ENCODE measurements at regions not wholly inside any gene's neighbourhood (a gene's known extent, or its start where the extent isn't known, plus 50 kb on each side); places are given as distances from the start of the nearest gene placed in this dataset.

DNA sequence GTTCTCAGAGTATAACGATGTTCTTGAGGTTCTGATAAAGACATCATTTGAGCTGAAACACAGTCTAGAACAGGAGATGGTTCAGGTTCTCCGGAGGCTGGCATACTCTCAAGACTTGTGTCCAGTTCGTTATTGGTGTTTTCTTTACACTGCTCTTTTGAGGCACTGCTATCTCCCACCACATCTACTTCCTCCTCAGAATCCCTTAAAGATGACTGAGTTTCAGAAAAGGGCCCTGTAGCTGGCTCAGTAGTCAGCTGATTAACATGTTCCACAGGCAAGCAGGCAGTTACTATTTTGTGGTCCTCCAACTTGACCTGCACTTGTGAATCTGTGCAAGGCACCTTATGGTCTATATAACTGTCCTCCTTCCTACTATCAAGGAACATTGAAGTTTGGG is 50.2 kb downstream of the ZZZ3 start:
- peaks cover 49% of the 10 kb centered on the region for H3K36me3 Mint-ChIP-seq (ENCODE audit: low read depth)
- intact Hi-C loops (cut with micrococcal nuclease) = no loop called here

GRCh38 chr1:77631751-77632150 is 50.7 kb downstream of the ZZZ3 start:
- Mint-ChIP-seq H3K27me3 (no peaks in the 10 kb centered on the region), H3K27ac (no peak overlapping the region), H3K4me1 (peaks cover 5% of the 10 kb centered on the region), H3K4me3 (no peak overlapping the region), H3K36me3 (ENCODE audit: low read depth) (peaks cover 47% of the 10 kb centered on the region), H3K9me3 (no peaks in the 10 kb centered on the region)
- intact Hi-C loops (cut with micrococcal nuclease) = no loop called here
- DNase-seq = no peak

More for the DNA sequence above, 50.2 kb downstream of the ZZZ3 start:
- DNase-seq = no peak
- Mint-ChIP-seq H3K27me3 (no peaks in the 10 kb centered on the region), H3K4me3 (no peak overlapping the region), H3K4me1 (peaks cover 5% of the 10 kb centered on the region), H3K9me3 (no peaks in the 10 kb centered on the region), H3K27ac (no peak overlapping the region)

DNA sequence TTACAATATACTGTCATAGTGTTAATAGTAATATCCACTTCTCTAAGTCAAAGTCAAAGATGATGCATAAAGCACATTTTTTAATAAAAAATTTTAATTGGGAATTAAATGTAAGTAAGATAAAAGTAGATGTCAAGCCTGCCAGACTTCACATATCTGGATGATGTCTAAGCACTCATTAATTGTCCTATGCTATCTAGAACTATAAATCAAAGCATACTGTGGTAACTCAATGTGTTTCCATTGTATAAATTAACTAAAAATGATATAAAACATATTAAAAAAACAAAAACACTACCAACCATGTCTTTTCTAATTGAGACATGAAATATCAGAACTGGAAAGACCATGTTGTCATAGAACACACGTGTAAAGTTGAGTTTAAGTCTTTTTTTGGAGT is 51.2 kb downstream of the ZZZ3 start:
- Mint-ChIP-seq H3K36me3 (ENCODE audit: low read depth) (peaks cover 51% of the 10 kb centered on the region), H3K27ac (no peak overlapping the region), H3K4me3 (no peak overlapping the region), H3K9me3 (no peaks in the 10 kb centered on the region), H3K4me1 (peaks cover 5% of the 10 kb centered on the region), H3K27me3 (no peaks in the 10 kb centered on the region)
- no peak for DNase-seq
- intact Hi-C loops (cut with micrococcal nuclease) = no loop called here

DNA sequence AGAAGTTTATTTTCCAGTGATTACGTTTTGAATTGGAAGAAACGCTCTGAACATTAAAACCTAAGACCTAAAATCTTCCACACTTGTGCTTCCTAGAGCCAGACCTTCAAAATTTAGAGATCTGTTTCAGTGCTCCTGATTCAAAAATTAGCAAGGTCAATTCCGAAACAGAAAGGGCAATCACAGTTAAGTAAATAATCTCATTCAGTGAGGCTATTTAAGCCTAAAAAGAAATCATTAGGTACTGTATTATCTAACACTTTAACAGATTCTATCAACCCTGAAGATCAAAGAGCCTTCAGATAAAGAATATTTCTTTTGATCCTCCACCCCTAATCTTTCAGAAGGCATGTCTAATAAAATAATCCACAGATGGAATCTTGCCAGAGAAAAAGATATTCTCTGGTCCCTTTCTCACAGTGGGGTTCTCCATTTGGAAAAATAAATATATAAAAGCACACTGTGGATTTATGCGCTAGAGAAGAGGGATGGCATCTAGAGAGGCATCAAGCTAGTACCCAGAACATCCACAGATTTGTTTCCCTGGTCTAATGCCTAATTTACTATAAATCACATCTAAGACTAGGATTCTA is 54.4 kb downstream of the ZZZ3 start:
- Mint-ChIP-seq H3K9me3 (no peaks in the 10 kb centered on the region), H3K4me1 (peaks cover 10% of the 10 kb centered on the region), H3K27me3 (no peaks in the 10 kb centered on the region), H3K4me3 (no peak overlapping the region), H3K36me3 (ENCODE audit: low read depth) (peaks cover 54% of the 10 kb centered on the region), H3K27ac (no peak overlapping the region)
- no peak for DNase-seq
- intact Hi-C loops (cut with micrococcal nuclease) = no loop called here

GRCh38 chr1:77625250-77625649 is 57.2 kb downstream of the ZZZ3 start:
- no peaks in the 10 kb centered on the region for H3K9me3 Mint-ChIP-seq
- peaks cover 6% of the 10 kb centered on the region for H3K4me1 Mint-ChIP-seq
- intact Hi-C loops (cut with micrococcal nuclease) = no loop called here
- H3K27me3 Mint-ChIP-seq = no peaks in the 10 kb centered on the region
- no peak for DNase-seq
- no peak overlapping the region for H3K27ac Mint-ChIP-seq
- no peak overlapping the region for H3K4me3 Mint-ChIP-seq
- peaks cover 45% of the 10 kb centered on the region for H3K36me3 Mint-ChIP-seq (ENCODE audit: low read depth)

GRCh38 chr1:77624102-77624501 is 58.4 kb downstream of the ZZZ3 start:
- Mint-ChIP-seq H3K4me3 (no peak overlapping the region), H3K9me3 (no peaks in the 10 kb centered on the region), H3K27me3 (no peaks in the 10 kb centered on the region), H3K4me1 (peaks cover 7% of the 10 kb centered on the region), H3K36me3 (ENCODE audit: low read depth) (peaks cover 46% of the 10 kb centered on the region), H3K27ac (no peak overlapping the region)
- no peak for DNase-seq
- intact Hi-C loops (cut with micrococcal nuclease) = no loop called here

DNA sequence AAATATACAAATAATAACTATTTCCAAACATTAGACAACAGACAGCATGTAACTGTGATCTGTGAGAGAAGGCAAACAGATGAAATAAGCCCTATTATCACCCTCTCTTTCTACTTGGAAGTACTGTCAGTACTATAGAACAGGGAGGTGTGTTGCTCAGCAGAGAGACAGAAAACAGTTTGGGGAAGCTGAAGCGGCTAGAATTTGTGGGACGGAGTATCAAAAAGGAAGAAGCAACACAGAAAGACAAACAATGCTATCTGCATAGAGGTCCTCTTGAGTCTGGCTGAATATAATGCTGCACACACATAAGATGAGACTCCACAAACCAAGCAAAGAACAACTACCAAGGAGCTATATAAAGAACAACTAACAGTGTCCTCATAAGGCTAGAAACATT is 59.4 kb downstream of the ZZZ3 start:
- no peak for DNase-seq
- Mint-ChIP-seq H3K27me3 (no peaks in the 10 kb centered on the region), H3K9me3 (no peaks in the 10 kb centered on the region), H3K4me3 (no peak overlapping the region), H3K4me1 (peaks cover 7% of the 10 kb centered on the region), H3K27ac (no peak overlapping the region), H3K36me3 (ENCODE audit: low read depth) (peaks cover 46% of the 10 kb centered on the region)
- intact Hi-C loops (cut with micrococcal nuclease) = no loop called here

- no peaks in the 10 kb centered on the region for H3K27me3 Mint-ChIP-seq
- intact Hi-C loops (cut with micrococcal nuclease) = no loop called here
- no peak for DNase-seq
- H3K4me1 Mint-ChIP-seq = peaks cover 5% of the 10 kb centered on the region
- H3K4me3 Mint-ChIP-seq = no peak overlapping the region
- no peaks in the 10 kb centered on the region for H3K9me3 Mint-ChIP-seq
- peaks cover 41% of the 10 kb centered on the region for H3K36me3 Mint-ChIP-seq (ENCODE audit: low read depth)
- no peak overlapping the region for H3K27ac Mint-ChIP-seq
Measured at GRCh38 chr1:77620273-77620672, 62.2 kb downstream of the ZZZ3 start.

GRCh38 chr1:77614037-77614436 is 68.4 kb downstream of the ZZZ3 start:
- H3K36me3 Mint-ChIP-seq (ENCODE audit: low read depth) = peaks cover 45% of the 10 kb centered on the region
- H3K4me1 Mint-ChIP-seq = peaks cover 3% of the 10 kb centered on the region
- no peak overlapping the region for H3K4me3 Mint-ChIP-seq
- no peak overlapping the region for H3K27ac Mint-ChIP-seq
- peaks cover 24% of the 10 kb centered on the region for H3K9me3 Mint-ChIP-seq
- intact Hi-C loops (cut with micrococcal nuclease) = no loop called here
- no peak for DNase-seq
- H3K27me3 Mint-ChIP-seq = no peaks in the 10 kb centered on the region

Data from activated CD4-positive, alpha-beta T cell treated with anti-CD3 and anti-CD28 coated beads, Interleukin-2, amount 10 ng/mL, durations not matched to agents 24 days and 14 days (primary cell).